Cardiac fibroblast (primary cell): ENCODE measurements at regions not wholly inside any gene's neighbourhood (a gene's known extent, or its start where the extent isn't known, plus 50 kb on each side); places are given as distances from the start of the nearest gene placed in this dataset.
A peak's percentile ranks its signal among the peaks of the same experiment; 100 is the strongest.

Source experiments
- DNase-seq, 2 donors: peaks; one replicate each; pipeline versions ENCODE4 v3.0.0 to v3.0.0-alpha.2; 2010; ENCODE audit warnings: low read depth in 2 of 2
- H3K4me3 ChIP-seq, 2 donors: replicated peaks in 1 of 2; 1 replicate in 1 of 2; 2 replicates in 1 of 2; pipeline ENCODE4 v1.5.1; 2011; ENCODE audit warnings: low read depth in 2 of 2, low read length in 2 of 2, mild to moderate bottlenecking in 2 of 2, moderate library complexity in 1 of 2
- CTCF ChIP-seq: IDR thresholded peaks from one replicate; pipeline ENCODE4 v1.5.1; 2011; ENCODE audit warnings: low read depth, mild to moderate bottlenecking, low read length, inconsistent platforms

DNA sequence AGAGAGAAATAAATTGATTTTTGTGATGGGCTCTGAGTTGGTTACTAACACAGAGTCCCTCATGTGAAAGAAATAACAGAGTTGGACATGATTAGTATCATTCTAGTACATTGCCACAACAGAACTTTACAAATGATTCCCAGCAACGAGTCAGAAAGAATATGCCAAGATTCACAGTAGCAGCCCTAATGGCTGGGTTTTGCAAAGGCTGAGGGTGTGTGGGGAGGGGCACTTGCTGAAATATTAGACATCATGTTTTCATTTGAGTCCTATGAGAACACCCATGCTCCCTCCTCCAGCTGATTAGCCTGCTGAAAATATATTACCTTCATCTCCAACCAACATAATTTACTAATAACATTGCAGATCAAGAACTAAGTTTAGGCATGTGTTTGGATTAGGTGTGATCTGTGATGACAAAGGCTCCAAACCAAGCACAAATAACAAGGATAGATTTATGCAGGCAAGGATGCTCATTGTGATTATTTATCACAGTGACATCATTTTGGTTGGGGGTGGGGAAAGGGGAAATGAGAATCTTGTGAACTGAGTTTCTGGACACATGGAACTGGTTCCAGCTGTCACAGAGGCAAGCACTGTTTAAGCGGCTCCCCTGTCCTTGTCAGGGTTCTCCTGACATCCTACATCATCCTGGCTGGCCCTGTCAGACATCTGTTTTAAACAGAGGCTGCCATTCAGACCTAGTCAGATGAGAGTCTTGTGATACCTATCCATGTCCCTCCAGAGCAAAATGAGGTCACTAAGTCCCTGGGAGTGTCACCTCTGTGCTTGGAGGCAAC is 205.8 kb upstream of the NCKAP5 start:
- no peak for TF ChIP-seq CTCF
- no peak overlapping the region for H3K4me3 ChIP-seq
- DNase-seq: no peak

- H3K4me3 ChIP-seq: no peak overlapping the region
- no peak for TF ChIP-seq CTCF
- DNase-seq: peak in 1 of 2 donors; percentile 66
Observed at GRCh38 chr2:133774654-133775015, 206.4 kb upstream of the NCKAP5 start.

DNA sequence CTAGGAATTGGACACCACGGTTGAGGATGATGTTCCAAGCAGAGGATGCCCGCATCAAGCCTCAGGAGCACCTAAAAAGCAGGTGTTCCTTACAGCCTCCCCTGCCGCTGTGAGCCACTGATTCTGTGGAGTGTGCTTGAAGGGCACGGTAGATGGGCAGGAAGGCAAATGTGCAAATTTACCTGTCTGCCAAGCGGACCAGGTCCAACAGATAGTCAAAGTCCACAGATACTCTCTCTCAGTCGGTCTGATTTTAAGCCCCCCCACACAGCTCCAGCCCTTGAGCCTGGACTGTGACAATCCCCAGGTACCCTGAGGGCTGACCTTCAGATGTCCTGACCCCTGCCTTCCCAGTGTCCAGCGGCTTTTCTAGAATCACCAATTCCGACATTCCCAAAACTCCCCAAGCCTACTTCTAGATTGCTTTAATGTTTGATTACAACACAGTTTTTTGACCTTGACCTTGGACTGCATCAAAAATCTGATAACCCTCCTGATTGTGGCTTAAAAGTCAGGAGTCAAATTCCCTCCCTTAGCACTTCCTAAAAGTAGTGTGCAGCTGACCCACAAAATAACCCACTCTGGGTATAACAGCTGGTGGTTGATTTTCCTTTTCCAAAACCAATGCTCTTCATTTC is 208.8 kb upstream of the NCKAP5 start:
- no peak for DNase-seq
- no peak overlapping the region for H3K4me3 ChIP-seq
- TF ChIP-seq CTCF: no peak

DNA sequence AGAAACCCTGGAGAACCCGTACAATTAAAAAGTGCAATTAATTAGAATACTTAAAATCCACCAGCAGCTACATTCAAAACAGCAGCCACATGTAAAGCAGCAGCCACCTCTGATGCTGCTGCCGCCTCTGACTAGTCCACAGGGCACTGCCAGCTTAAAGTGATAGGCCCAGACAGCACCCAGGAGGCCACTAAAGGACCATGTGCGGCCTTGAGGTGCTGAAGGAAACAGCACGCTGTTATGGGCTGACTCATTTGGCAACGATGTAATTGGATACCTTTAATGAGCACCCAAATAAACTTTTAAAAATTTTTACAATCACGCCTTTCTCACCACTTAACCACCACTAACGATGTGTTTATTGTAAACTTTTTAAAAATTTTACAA is 209.3 kb upstream of the NCKAP5 start:
- DNase-seq: no peak
- no peak overlapping the region for H3K4me3 ChIP-seq
- TF ChIP-seq CTCF: no peak

DNA sequence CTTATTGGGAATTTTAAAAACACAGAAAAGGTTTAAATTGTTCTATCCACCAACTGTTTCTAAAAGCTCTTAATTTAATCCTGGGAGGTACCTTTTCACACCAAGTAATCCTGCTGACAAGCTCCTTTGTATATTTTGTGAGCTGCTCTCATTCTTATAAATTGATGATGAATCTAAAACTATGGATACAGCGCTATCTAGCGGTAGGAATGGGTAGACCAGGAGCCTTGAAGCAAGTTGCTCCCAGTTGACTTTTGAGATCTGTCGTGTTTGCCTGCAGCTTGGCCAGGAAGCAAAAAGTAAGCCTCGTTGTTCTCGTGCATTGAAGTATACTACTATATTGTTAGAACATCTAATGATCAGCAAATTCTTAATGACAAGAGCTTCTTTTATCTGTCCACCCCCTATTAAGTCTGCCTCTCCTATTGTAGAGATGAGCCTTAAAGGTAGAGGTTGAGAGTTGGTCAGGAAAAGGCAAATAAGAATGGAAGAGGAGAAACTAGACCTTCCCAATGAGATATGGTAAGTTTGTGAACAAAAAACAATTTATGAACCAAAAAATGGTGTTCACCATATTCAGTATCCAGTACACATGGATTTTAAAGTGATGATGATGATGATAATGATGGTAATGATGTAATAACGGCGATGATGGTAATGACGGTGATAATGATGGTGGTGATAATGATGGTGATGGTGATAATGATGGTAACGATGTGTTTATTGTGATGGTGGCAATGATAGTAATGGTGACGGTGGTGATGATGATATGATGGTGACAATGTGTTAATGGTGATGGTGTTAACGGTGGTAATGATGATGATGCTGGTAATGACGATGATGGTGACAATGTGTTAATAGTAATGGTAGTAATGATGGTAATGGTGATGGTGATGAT is 212.1 kb upstream of the NCKAP5 start:
- DNase-seq: peak; percentile 87 to 93
- peak; percentile 76 for TF ChIP-seq CTCF
- no peak overlapping the region for H3K4me3 ChIP-seq

GRCh38 chr2:133780997-133781513 is 212.8 kb upstream of the NCKAP5 start:
- no peak overlapping the region for H3K4me3 ChIP-seq
- no peak for DNase-seq
- TF ChIP-seq CTCF: no peak
